Body of pancreas (tissue), 4 donors: ENCODE measurements at regions not wholly inside any gene's neighbourhood (a gene's known extent, or its start where the extent isn't known, plus 50 kb on each side); places are given as distances from the start of the nearest gene placed in this dataset.

ENCODE experiments used
- ATAC-seq: fragments of 150-250 bp; one replicate; pipeline ENCODE4 v1.9.1; 2016
- DNase-seq, 4 donors: peaks; one replicate each; pipeline ENCODE4 v3.0.0-alpha.2; 2019
- H3K27ac ChIP-seq, 4 donors: fragments of 200-600 bp; sonication (generic); 1 replicate in 3 of 4; 2 replicates in 1 of 4; pipeline versions ENCODE4 v1.5.1 to v1.6.1; 2016 to 2019; ENCODE audit warnings: mild to moderate bottlenecking in 1 of 4, mixed read lengths in 1 of 4, moderate library complexity in 1 of 4
- H3K27me3 ChIP-seq, 2 donors: fragments of 200-600 bp; sonication (generic); one replicate each; pipeline ENCODE4 v1.6.0; 2016; ENCODE audit warnings: mild to moderate bottlenecking in 1 of 2
- H3K36me3 ChIP-seq, 2 donors: fragments of 200-600 bp; sonication (generic); replicated peaks in 1 of 2; 2 replicates each; pipeline ENCODE4 v1.5.1; 2016; ENCODE audit warnings: low read depth in 2 of 2; ENCODE audit not compliant: insufficient read depth in 1 of 2
- H3K4me1 ChIP-seq: fragments of 200-600 bp; sonication (generic); one replicate; pipeline ENCODE4 v1.6.0; 2016
- H3K4me3 ChIP-seq, 2 donors: fragments of 200-600 bp; sonication (generic); 1 replicate in 1 of 2; 2 replicates in 1 of 2; pipeline ENCODE4 v1.5.1; 2016 to 2019
- H3K9me3 ChIP-seq, 3 donors: fragments of 200-600 bp; sonication (generic); 1 replicate in 2 of 3; 2 replicates in 1 of 3; pipeline ENCODE4 v1.5.1; 2016
- POLR2A ChIP-seq, 3 donors: fragments of 450-650 bp; IDR thresholded peaks; one replicate each; pipeline ENCODE4 v1.6.1; 2016; ENCODE audit warnings: antibody characterized with exemption in 3 of 3, mild to moderate bottlenecking in 2 of 3
- WGBS, 2 donors: methylation state at CpG; one replicate each; pipeline ENCODE4 v1.1.5; 2017; 5-methylcytosine and 5-hydroxymethylcytosine counted together
- intact Hi-C: fragments of 100-400 bp; cut with DNase I; formaldehyde crosslinking; loops from one replicate; pipeline ENCODE4 v1.15.1; 2023
- TF ChIP-seq, protein P1 (sequence below), 7 experiments: fragments of 450-650 bp in 4 of 7; fragments of 200-600 bp in 3 of 7; sonication (generic) in 3 of 7; IDR thresholded peaks; one replicate each; pipeline ENCODE4 v1.5.1; 2016 to 2019; ENCODE audit warnings: antibody characterized with exemption in 7 of 7

DNA sequence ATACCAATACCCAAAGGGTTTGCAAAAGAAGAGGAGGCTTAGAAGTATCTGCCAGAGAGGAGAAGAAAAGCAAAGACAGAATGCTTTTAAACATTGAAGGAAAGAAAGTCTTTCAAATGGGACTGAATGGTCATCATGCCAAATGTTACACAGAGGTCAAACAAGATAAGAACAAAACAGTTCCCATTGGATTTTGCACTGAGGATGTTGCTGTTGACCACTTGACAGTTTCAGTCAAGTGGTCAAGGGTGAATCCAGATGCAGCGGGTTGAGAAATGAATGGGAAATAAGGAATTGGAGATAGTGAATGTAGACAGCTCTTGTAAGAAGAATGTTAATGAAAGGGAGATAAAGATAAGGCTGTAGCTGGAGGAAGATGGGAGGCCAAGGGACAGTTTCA, 64.8 kb upstream of the FGG start:
- intact Hi-C loops: no loop called here
- Histone ChIP-seq H3K27me3 (no peaks in the 10 kb centered on the region), H3K27ac (no peak overlapping the region), H3K9me3 (no peaks in the 10 kb centered on the region), H3K36me3 (no peaks in the 10 kb centered on the region), H3K4me3 (no peak overlapping the region), H3K4me1 (no peaks in the 10 kb centered on the region)
- TF ChIP-seq, protein P1, sequence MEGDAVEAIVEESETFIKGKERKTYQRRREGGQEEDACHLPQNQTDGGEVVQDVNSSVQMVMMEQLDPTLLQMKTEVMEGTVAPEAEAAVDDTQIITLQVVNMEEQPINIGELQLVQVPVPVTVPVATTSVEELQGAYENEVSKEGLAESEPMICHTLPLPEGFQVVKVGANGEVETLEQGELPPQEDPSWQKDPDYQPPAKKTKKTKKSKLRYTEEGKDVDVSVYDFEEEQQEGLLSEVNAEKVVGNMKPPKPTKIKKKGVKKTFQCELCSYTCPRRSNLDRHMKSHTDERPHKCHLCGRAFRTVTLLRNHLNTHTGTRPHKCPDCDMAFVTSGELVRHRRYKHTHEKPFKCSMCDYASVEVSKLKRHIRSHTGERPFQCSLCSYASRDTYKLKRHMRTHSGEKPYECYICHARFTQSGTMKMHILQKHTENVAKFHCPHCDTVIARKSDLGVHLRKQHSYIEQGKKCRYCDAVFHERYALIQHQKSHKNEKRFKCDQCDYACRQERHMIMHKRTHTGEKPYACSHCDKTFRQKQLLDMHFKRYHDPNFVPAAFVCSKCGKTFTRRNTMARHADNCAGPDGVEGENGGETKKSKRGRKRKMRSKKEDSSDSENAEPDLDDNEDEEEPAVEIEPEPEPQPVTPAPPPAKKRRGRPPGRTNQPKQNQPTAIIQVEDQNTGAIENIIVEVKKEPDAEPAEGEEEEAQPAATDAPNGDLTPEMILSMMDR (IDR thresholded peaks at IDR 0.05): no peak
- no peak for TF ChIP-seq POLR2A (IDR thresholded peaks at IDR 0.05)
- WGBS, 2 donors: 87 to 90% methylated on average over 1 of the region's 1 CpG
- DNase-seq (no peak), ATAC-seq (no peak)

DNA sequence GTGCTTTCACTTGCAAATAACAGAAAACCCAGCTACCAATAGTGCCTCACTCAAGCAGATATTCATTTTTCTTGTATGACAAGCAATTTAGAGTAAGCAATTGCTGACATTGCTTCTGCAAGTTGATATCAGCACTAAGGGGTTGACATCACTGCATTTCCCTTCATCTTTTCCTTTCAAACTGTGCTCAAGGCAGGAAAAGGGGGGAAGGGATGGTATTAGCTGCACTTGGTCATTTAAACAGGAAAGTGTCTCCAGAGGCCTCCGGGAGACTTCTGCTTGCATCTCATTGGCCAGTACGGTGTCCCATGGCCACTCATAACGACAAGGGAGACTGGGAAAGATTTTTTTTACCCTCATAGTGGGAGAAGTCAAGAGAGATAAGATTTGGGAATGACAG, 65.5 kb upstream of the FGG start:
- no peaks in the 10 kb centered on the region for H3K4me1 ChIP-seq
- no peaks in the 10 kb centered on the region for H3K36me3 ChIP-seq
- H3K4me3 ChIP-seq: no peak overlapping the region
- no peaks in the 10 kb centered on the region for H3K27me3 ChIP-seq
- DNase-seq: no peak
- 72 to 82% methylated on average over 3 of the region's 3 CpGs for WGBS, 2 donors
- TF ChIP-seq, protein P1 (IDR thresholded peaks at IDR 0.05): no peak
- no peak for TF ChIP-seq POLR2A (IDR thresholded peaks at IDR 0.05)
- H3K27ac ChIP-seq: no peak overlapping the region
- intact Hi-C loops: no loop called here
- ATAC-seq: no peak
- no peaks in the 10 kb centered on the region for H3K9me3 ChIP-seq

DNA sequence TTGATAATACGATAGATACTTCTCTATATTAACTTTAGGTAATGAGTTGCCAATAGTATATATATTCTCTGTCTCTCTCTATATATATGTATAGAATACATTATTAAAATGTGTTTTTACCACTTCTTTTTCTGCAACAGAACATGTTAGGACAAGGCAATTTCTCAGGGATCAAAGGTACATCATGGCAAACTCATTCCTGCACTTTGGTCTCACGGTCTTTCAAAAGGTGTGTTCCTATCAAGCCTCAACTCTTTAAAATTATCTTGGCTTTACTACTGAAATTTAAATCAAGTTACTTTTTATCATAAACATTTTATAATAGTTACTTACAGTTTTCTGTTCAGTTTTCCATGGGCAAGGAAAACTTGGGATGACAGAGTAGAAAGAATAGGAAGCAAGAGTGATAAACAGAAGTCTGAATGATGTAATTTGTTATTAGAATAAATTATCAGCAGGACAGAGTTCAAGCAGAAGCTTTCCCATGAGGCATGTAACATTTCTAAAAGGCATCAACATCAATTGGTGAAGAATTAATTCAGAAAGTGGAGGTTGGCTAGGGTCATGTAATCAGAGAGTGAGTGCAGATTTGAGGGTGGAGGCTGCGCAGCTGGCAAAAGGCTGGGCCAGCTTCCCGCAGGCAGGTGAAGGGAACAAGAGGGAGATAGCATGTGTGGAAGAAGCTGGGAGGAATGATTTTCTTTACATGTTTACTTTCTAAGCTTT, 59.7 kb upstream of the LRAT start:
- peaks cover 5% of the 10 kb centered on the region for H3K4me1 ChIP-seq
- H3K4me3 ChIP-seq: no peak overlapping the region
- no peaks in the 10 kb centered on the region for H3K27me3 ChIP-seq
- 81 to 84% methylated on average over 4 of the region's 4 CpGs for WGBS, 2 donors
- DNase-seq: no peak
- H3K9me3 ChIP-seq: no peaks in the 10 kb centered on the region
- no peak overlapping the region for H3K27ac ChIP-seq
- H3K36me3 ChIP-seq: no peaks in the 10 kb centered on the region
- ATAC-seq: no peak
- intact Hi-C loops: no loop called here
- TF ChIP-seq, protein P1 (IDR thresholded peaks at IDR 0.05): no peak
- TF ChIP-seq POLR2A (IDR thresholded peaks at IDR 0.05): no peak

DNA sequence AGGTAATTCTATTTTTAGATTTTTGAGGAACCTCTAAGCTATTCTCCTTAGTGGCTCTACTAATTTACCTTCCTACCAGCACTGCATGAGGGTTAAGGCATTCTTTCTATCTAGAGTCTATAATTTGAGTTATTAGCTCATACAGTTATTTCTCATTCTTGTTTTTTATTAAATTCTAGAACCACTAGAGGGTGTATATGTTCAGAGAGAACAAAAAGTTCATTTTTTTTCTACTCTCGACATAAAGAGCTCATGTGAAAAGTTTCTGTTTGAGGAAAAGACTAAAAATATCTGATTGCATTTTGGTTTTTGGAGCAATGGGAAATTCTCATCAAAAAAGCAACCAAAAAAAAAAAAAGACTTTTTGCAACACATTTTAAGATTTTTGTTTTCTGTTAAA, 57.0 kb upstream of the LRAT start:
- Histone ChIP-seq H3K4me3 (no peak overlapping the region), H3K9me3 (no peaks in the 10 kb centered on the region), H3K27me3 (no peaks in the 10 kb centered on the region), H3K27ac (no peak overlapping the region), H3K36me3 (no peaks in the 10 kb centered on the region), H3K4me1 (peaks cover 5% of the 10 kb centered on the region)
- intact Hi-C loops: no loop called here
- ATAC-seq: no peak
- DNase-seq: no peak
- WGBS, 2 donors: 5 to 15% methylated on average over 1 of the region's 1 CpG
- TF ChIP-seq, protein P1 (IDR thresholded peaks at IDR 0.05): peak in 2 of 7 experiments; percentile 11 to 20
- no peak for TF ChIP-seq POLR2A (IDR thresholded peaks at IDR 0.05)

DNA sequence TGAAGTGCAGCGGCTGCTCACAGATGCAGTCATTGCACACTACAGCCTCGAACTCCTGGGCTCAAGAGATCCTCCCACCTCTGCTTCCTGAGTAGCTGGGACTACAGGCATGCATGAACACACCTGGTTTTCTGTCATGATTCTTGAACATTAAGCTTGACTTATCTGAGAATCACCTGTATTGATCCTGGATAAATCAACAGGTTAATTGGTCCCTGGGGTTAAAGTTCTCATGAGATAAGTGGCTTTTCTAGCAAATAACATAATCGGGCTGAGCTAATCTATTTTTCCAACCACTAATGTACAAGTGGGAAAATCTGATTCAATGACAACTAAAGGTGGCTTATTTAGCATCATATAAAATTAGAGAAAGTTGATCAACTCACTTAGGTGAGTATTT, 56.0 kb upstream of the LRAT start:
- no peak for DNase-seq
- TF ChIP-seq POLR2A (IDR thresholded peaks at IDR 0.05): no peak
- TF ChIP-seq, protein P1 (IDR thresholded peaks at IDR 0.05): no peak
- WGBS, 2 donors: 21 to 42% methylated on average over 3 of the region's 3 CpGs

More for the DNA sequence above, 56.0 kb upstream of the LRAT start:
- H3K9me3 ChIP-seq: no peaks in the 10 kb centered on the region
- no peak overlapping the region for H3K27ac ChIP-seq
- H3K4me3 ChIP-seq: no peak overlapping the region
- H3K4me1 ChIP-seq: peaks cover 5% of the 10 kb centered on the region
- ATAC-seq: no peak
- intact Hi-C loops: no loop called here
- no peaks in the 10 kb centered on the region for H3K27me3 ChIP-seq
- no peaks in the 10 kb centered on the region for H3K36me3 ChIP-seq
